Stimulated activated CD8-positive, alpha-beta memory T cell treated with anti-CD3 and anti-CD28 coated beads, Interleukin-15, amount 100 ng/mL, for 4 hours (primary cell): ENCODE measurements at regions not wholly inside any gene's neighbourhood (a gene's known extent, or its start where the extent isn't known, plus 50 kb on each side); places are given as distances from the start of the nearest gene placed in this dataset.
"Not testable (repeated sequence)": the region's sequence is repeated elsewhere in the genome, so short reads cannot be mapped to it uniquely, and the experiment has no call there.

Experiments used
- DNase-seq, 2 donors: peaks; one replicate each; pipeline ENCODE4 v3.0.0-alpha.2; 2020; ENCODE audit warnings: low read depth in 2 of 2

DNA sequence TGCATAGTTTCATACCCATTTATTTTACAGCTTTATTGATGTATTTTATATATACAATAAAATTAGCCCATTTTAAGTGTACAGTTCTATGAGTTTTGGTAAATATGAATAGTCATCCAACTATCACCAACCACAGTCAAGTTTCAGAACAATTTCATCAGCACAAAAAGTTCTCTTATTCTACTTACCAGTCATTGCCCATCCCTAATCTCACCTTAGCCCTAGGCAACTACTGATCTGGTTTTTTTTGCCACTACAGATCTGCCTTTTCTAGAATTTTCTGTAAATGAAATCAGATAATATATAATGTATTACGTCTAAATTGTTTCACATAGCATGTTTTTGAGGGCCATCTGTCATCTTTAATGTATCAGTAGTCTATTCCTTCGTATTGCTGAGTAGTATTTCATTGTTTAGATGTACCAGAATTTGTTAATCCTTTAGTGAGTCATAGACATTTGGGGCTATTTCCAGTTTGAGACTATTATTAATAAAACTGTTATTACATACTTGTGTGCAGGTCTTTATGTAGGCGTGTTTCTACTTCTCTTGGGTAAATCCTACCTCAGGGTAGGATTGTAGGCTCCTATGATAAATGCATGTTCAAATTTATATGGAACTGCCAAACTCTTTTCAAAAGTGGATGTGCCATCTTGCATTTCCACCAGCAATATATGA, 198.5 kb upstream of the ADAMTSL1 start:
- DNase-seq, result no peak

DNA sequence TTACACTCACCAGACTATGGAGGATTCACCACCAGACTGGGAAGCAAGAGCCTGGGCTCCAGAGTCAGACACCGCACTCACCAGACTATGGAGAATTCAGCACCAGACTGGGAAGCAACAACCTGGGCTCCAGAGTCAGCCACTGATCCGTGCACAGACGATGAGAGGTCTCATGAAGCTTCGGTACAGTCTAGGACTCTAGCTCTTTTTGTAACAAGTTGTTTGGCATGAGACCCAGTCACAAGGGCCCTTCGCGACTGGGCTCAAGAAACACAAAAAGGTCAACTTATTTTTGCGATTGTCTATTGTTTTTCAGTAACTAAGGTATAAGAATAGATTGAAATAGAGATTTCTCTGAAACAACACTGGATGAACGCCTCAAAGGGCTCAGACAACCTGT, 192.7 kb upstream of the ADAMTSL1 start:
- no peak for DNase-seq

DNA sequence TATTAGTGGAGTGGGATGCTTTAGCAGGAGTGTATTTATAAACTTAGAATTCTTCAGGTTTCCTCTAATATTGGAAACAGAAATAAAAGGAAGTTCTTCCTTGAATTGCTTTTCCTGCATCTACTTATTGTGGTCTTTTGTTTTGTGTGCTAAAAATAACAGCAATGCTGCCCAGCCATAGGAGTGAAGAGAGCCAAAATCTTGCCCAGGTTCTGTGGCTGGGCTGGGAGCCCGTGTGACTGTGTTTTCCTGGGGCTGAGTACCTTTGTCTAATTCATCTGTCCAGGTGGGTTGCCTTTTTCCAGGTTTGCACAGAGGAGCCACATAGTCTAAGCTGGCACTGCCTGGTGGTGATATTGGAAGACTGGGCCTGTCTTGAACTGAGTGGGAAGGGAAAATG, 179.7 kb upstream of the ADAMTSL1 start:
- DNase-seq, result no peak

DNA sequence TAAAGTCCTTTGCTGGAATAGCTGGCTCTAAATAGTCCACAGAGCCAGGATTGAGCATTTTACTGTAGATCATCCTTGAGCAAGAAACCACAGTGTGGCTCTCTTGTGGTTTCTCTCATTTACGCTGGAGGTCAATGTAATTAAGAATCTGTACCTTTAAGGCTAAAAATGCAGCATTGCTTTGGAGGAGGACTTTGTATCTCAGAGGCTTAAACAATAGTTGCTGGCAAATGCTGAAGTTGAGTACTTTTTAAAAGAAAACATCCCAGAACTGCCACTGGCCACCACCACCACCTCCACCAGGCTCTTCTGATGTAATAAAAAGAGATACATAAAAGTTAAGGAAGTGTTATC, 177.3 kb upstream of the ADAMTSL1 start:
- DNase-seq, result no peak

DNA sequence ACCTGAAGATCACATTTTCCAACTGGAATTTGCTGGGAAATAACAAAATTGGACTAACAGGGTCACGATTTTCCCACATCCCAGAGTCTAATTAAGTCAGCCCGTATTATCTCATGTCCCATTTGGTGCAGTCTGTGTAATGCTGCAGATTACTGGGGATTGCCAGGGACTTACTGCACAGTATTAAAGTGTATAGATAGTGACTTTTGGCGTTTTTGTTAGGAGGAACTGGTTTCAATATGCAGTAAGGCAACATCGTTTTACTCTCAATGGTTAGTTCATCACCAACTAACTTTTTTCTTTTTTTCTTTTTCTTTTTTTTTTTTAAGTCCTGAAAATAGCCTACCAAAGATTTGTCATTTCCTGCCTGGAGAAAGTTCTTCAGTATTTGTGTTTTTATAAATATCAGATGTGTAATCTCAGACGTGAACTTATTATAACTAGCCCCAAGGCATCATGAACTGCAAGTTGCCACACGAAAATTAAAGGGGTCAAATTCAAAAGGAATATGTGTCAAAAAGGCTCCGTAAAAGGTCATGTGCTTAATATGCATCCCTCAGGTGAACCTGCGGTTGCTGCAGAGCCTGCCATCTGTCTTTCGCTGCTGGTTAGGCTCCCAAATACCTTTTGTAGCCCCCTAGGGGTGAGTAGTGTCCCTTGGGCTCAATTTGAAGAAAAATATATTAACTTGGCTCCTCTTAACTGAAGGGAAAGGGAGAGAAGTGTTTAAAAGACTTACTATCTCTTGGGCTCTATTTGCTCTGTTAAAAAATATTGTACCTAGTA, 176.7 kb upstream of the ADAMTSL1 start:
- DNase-seq, result no peak

DNA sequence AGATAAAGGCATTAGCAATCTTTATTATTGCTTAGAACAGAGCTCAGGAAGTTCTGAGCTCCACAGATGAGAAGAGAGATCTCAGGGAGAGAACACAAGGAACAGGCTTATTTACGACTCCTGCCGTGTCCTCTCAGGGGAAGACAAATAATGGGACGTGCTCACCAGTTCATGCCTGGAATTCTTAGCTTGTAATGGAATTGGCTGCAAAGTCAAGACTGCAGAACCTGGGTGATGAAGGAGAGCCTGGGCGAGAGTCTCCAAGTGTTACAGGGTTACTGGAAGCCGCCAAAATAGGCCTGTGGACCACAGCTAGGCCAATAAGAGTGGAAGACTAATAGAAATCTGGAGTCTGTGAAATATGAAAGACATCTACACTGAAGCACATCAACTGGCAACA, 174.5 kb upstream of the ADAMTSL1 start:
- DNase-seq, result no peak

DNA sequence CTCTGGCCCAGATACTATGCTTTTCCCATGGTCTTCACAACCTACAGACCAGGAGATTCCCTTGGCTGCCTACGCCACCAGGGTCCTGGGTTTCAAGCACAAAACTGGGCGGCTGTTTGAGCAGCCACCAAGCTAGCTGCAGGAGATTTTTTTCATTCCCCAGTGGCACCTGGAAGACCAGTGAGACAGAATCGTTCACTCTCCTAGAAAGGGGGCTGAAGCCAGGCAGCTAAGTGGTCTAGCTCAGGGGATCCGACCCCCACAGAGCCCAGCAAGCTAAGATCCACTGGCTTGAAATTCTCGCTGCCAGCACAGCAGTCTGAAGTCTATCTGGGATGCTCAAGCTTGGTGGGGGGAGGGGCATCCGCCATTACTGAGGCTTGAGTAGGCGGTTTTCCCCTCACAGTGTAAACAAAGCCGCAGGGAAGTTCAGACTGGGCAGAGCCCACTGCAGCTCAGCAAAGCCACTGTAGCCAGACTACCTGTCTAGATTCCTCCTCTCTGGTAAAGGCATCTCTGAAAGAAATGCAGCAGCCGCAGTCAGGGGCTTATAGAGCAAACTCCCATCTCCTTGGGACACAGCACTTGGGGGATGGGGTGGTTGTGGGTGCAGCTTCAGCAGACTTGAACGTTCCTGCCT, 168.7 kb upstream of the ADAMTSL1 start:
- not testable (repeated sequence) for DNase-seq

DNA sequence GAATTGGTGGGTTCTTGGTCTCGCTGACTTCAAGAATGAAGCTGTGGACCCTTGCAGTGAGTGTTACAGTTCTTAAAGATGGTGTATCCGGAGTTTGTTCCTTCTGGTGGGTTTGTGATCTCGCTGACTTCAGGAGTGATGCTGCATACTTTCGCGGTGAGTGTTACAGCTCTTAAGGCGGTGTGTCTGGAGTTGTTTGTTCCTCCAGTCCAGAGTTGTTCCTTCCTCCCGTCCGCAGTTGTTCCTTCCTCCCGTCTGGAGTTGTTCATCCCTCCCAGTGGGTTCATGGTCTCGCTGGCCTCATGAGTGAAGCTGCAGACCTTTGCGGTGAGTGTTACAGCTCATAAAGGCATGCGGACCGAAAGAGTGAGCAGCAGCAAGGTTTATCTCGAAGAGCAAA, 159.6 kb upstream of the ADAMTSL1 start:
- DNase-seq, result no peak

DNA sequence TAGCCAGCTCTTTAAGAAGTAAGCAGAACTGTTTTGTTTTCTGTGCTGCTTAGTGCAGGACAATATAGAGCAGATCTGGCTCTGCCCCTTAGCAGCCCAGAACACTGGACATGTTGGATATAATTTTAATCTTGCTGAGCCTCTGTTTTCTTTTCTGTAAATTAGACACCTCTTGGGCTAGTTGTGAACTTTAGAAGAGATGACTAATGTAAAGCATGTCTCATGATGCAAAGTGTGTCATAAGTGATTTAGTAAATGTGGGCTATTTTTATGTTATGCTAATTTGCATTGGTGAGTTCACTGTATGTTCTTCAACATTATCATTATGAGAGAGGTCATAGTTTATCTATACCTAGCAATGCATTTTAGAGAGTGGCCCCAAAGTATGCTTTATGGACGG, 156.1 kb upstream of the ADAMTSL1 start:
- no peak for DNase-seq

DNA sequence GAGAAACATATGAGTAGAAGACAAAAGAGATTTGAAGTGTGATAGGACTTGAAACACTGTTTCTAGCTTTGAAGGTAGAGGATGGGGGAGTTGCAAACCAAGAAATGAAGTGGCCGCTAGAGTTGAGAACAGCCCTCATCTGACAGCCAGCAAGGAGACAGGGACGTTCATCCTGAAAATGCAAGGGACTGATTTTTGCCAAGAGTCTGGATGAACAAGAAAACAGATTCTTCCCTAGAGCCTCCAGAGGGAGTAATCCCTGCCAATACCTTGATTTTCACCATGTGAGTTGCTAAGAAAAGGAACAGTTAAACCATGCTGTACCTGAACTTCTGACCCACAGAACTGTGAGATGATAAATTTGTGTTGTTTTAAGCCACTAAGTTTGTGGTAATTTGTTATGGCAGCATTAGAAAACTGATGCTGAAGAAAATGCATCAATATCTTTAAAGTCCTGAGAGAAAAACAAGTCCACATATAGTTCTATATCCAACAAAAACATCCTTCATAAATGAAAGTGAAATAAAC, 154.0 kb upstream of the ADAMTSL1 start:
- DNase-seq, result no peak

DNA sequence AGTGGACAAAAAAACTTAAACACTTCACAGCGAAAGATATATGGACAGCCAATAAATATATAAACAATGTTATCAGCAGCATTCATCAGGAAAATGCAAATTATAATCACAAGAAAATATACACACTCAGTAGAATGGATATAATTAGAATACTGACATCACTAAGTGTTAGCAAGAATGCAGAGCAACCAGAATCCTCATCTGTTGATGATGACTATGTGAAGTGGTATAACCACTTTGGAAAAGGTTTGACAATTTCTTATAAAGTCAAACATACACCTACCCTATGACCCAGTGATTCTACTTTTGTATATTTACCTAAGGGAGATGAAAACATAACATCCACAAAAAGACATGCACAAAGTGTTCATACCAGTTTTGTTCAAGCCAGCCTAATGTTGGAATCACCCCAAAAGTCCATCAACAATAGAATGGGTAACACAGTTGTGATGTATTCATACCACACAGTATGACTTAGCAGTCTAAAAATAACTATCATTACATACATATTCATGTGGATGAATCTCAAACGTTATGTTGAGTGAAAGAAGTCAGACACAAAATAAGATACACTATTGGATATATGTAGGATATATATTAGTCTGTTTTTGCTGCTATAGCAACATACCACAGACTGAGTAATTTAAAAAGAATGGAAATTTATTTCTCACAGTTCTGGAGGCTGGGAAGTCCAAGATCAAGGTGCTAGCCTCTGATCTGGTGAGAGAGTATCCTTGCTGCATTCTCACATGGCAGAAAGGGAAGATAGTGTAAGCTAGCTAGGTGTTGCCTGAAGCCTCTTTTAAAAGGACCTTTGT, 148.8 kb upstream of the ADAMTSL1 start:
- no peak for DNase-seq

DNA sequence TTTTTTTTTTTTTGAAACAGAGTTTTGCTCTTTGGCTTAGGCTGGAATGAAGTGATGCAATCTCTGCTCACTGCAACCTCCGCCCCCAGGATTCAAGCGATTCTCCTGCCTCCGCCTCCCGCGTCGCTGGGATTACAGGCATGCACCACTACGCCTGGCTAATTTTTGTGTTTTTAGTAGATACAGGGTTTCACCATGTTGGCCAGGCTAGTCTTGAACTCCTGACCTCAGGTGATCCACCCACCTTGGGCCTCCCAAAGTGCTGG, 148.3 kb upstream of the ADAMTSL1 start:
- DNase-seq, result not testable (repeated sequence)

DNA sequence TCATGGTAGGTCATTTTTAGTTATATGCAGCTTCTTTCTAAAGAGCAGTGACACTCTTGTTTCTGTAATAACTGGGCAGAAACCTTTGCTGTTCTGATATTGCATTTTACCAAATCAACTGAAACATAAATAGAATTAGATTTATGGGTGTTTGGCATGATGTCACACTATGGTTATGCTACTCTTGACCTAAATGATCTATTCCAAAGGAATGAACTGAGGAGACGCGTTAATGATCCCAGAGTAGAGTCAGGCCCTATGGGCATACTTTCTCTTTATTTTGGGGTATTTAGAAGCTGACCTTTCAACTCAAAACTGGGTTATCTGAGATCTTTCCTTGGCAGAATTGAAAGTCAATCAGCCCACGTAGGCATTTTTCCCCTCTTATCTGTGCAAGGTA, 146.8 kb upstream of the ADAMTSL1 start:
- no peak for DNase-seq

DNA sequence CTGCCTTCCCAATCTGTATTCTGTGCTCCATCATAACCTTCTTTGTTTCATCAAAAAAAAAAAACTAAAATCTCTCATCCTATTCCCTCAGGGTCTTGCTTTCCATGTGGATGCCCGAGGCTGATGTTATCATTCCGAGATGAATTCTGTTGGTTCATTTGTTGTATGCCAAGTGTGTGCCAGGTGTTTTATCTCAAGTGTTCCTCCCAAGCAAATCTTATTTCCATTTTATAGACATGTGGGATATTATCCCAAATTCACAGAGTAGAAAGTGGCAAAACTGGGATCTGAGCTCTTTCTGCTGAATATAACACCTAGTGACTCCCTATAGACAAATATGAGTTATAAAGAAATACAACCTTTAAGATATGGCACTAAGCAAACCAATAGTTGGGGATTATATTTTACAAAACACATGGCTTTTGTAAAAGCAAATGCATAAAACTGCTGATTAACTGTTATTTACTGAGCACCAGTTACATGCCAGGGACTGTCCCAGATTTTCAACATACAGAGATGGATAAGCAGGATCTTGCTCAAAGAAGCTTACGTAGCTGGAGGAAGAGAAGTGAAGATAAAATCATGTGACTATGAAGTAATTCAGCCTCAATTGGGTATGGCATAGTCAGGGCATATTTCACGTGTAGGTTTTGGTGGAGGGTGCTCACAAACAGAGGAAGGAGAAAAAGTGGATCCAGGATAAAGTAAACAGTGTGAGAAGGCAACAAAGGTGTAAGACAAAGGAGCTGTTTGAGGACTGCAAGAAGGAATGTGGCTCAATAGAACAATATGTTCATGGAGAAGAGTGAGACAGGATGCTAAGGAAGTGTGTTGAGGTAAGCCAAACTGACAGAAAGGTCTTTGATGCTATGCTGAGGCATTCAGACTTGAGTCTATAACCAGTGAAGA, 143.3 kb upstream of the ADAMTSL1 start:
- DNase-seq, result no peak

DNA sequence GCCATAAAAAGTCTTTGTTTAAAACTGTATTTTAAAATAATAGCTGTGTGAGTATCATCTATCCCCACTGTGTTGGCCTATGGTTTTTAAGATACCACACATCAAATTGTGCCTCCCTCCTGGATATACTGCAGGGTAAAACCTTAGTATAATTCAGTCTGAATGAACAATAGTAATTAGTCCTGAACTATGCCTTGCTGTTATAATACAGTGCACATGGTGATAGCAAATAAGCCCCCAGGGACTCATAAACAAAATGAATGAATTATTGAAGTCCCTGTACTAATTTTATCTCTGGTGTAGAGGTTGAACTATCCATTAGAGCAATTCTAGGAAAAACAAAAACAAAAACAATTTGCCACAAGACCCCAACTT, 142.7 kb upstream of the ADAMTSL1 start:
- no peak for DNase-seq

DNA sequence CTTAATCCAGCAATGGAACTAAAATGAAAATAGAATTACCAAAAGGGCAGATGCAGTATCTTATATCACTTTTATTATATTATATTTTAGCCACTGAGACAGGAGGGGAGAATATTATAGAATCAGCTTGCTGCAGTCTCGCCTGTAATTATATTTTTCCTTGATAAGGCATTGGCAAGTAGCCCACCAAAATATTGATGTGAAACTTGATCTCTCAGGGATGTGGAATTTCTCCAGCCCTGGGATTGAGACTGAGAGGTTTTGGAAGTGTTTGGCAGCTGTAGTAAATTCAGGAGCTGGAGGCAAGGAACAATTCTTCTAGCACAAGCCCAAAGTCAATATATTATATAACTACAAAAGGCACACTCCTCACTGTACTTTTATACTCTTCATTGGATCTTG, 142.1 kb upstream of the ADAMTSL1 start:
- DNase-seq, result no peak

DNA sequence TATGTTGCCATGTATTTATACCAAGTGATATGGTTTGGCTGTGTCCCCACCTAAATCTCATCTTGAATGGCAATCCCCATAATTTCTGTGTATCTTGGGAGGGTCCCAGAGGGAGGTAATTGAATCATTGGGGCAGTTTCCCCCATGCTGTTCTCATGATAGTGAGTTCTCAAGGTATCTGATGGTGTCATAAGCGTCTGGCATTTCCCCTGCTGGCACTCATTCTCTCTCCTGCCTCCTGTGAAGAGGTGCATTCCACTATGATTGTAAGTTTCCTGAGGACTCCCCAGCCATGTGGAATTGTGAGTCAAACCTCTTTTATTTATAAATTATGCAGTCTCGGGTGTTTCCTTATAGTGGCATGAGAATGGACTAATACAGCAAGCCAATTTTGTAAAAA, 140.8 kb upstream of the ADAMTSL1 start:
- DNase-seq, result no peak

DNA sequence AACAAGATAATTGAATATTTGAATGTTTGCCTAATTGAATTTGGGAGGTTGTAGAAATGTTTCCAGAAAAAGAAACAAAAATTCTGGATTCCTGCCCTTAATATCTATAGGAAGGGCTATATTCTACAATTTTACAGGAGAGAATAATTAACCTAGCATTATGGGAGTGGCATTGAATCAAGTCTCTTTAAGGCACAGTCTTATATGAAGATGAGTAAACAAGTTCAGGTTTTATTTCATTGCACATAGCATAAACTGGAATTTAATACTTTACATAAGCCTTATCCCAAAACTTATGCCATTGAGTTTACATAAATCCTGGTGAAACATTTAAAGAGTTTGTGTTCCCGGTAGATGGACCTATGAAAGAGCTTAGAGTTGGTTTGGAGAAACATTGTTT, 138.1 kb upstream of the ADAMTSL1 start:
- DNase-seq, result no peak

DNA sequence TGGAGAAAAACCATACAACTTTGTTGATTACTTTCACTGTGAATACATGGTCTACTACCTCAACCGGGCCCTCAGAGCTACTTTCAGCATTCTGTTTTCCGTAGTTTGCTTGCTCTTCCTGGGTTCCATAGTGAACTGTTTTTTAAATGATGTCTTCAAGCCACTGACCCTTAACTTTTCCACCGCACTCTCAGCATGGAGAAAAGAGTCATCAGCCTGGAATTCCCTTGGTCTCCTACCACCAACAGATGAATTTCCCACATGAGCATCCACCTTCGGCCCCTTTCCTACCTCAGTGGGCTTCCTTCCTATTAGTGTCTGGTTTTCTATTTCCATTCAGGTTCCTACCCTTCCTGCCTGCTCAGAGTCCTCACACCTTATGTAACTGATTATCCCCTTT, 135.9 kb upstream of the ADAMTSL1 start:
- no peak for DNase-seq

DNA sequence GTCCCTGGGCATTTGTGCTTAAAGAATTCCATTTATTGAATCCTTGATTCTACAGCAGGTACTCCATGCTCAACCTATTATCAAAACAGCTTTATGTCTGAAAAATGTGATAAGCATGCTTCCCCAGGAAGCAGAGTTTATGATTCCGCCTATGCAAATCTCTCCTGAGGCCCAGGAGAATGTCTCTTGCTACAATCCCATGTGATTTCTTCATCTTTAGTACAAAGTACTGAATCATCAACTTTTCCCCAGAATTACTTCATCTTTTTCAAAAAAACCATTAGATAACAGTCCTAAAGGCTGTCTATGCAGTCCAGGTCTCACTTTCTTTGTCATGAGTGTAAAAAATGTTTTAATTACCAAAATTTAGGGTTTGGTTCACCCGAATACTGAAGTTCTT, 130.2 kb upstream of the ADAMTSL1 start:
- no peak for DNase-seq

DNA sequence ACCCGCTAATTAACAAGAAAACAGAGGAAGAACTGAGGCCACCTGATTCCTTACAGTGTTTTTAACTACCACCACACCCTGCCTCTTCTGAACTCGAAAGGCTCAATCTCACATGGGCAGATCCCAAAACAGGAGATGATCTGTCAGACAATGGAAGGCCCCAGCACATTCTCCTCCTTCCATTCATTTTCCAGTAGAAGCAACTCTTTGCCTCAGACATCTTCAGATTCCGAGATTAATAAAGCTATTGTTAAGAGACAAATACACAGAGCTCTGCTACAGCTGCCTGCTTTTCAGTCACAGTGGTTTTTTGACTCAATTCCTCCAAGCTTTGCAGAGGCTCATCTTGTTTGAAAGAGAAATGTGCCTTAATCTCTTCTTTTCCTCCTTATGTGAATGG, 127.2 kb upstream of the ADAMTSL1 start:
- no peak for DNase-seq
